GM04503 (cell line): ENCODE measurements at regions not wholly inside any gene's neighbourhood (a gene's known extent, or its start where the extent isn't known, plus 50 kb on each side); places are given as distances from the start of the nearest gene placed in this dataset.
"Not testable (repeated sequence)": the region's sequence is repeated elsewhere in the genome, so short reads cannot be mapped to it uniquely, and the experiment has no call there.

Experiments
- DNase-seq: peaks from one replicate; pipeline ENCODE4 v3.0.0-alpha.2; 2012; ENCODE audit warnings: low read depth

GRCh38 chr2:88999365-88999764 lies 307.9 kb downstream of the RPIA start:
- DNase-seq = no peak

GRCh38 chr2:89000235-89000634 lies 308.8 kb downstream of the RPIA start:
- DNase-seq = no peak

GRCh38 chr2:89004238-89004637 lies 312.8 kb downstream of the RPIA start:
- not testable (repeated sequence) for DNase-seq

GRCh38 chr2:89020566-89020965 lies 329.1 kb downstream of the RPIA start:
- not testable (repeated sequence) for DNase-seq

- not testable (repeated sequence) for DNase-seq
Measured at GRCh38 chr2:89026296-89026695, 334.8 kb downstream of the RPIA start.

GRCh38 chr2:89027115-89027514 lies 335.6 kb downstream of the RPIA start:
- not testable (repeated sequence) for DNase-seq

- DNase-seq = not testable (repeated sequence)
Measured at GRCh38 chr2:89027536-89027935, 336.1 kb downstream of the RPIA start.

- not testable (repeated sequence) for DNase-seq
Measured at GRCh38 chr2:89029257-89029656, 337.8 kb downstream of the RPIA start.

- not testable (repeated sequence) for DNase-seq
Measured at GRCh38 chr2:89048138-89049066, 356.9 kb downstream of the RPIA start.

- not testable (repeated sequence) for DNase-seq
Measured at GRCh38 chr2:89058616-89059015, 367.1 kb downstream of the RPIA start.

GRCh38 chr2:89061174-89061573 lies 369.7 kb downstream of the RPIA start:
- DNase-seq = not testable (repeated sequence)

GRCh38 chr2:89076771-89077170 lies 385.3 kb downstream of the RPIA start:
- not testable (repeated sequence) for DNase-seq

- DNase-seq = not testable (repeated sequence)
Measured at GRCh38 chr2:89092911-89093310, 401.4 kb downstream of the RPIA start.

- DNase-seq = not testable (repeated sequence)
Measured at GRCh38 chr2:89095060-89095459, 403.6 kb downstream of the RPIA start.

- not testable (repeated sequence) for DNase-seq
Measured at GRCh38 chr2:89102587-89102986, 411.1 kb downstream of the RPIA start.

- DNase-seq = not testable (repeated sequence)
Measured at GRCh38 chr2:89106369-89107019, 415.0 kb downstream of the RPIA start.

GRCh38 chr2:89112434-89112833 lies 421.0 kb downstream of the RPIA start:
- DNase-seq = not testable (repeated sequence)

GRCh38 chr2:89113286-89113685 lies 421.8 kb downstream of the RPIA start:
- DNase-seq = not testable (repeated sequence)

- not testable (repeated sequence) for DNase-seq
Measured at GRCh38 chr2:89129440-89129839, 438.0 kb downstream of the RPIA start.

- not testable (repeated sequence) for DNase-seq
Measured at GRCh38 chr2:89130665-89131308, 439.3 kb downstream of the RPIA start.

- DNase-seq = not testable (repeated sequence)
Measured at GRCh38 chr2:89142959-89143358, 451.5 kb downstream of the RPIA start.

GRCh38 chr2:89145342-89145741 lies 453.9 kb downstream of the RPIA start:
- DNase-seq = not testable (repeated sequence)
